H1 (cell line): ENCODE measurements at regions not wholly inside any gene's neighbourhood (a gene's known extent, or its start where the extent isn't known, plus 50 kb on each side); places are given as distances from the start of the nearest gene placed in this dataset.

Experiments used
- CTCF ChIA-PET: fragments of 300-600 bp; sonication (Branson Sonifier 250); formaldehyde crosslinking; loops from one replicate; lab custom pipeline; 2021; ENCODE audit not compliant: partially characterized antibody; lab: Charles Lee
- POLR2A ChIA-PET: fragments of 300-600 bp; sonication (Branson Sonifier 250); formaldehyde crosslinking; loops from one replicate; lab custom pipeline; 2021; ENCODE audit warnings: inconsistent platforms; ENCODE audit not compliant: partially characterized antibody; lab: Charles Lee
- DNase-seq, 2 experiments: peaks; one replicate each; pipeline versions ENCODE4 v3.0.0 to v3.0.0-alpha.2; 2010 to 2022; ENCODE audit warnings: low spot score in 2 of 2, low read depth in 1 of 2, mixed read lengths in 1 of 2
- FAIRE-seq: peaks from 2 replicates; lab custom pipeline; 2011; peaks lifted over from hg19 to GRCh38; lab: Jason Lieb, UNC
- H2AFZ ChIP-seq: 2 replicates; pipeline ENCODE4 v1.8.1; 2012; ENCODE audit warnings: low read length, inconsistent platforms
- H2AK5ac ChIP-seq: 2 replicates; pipeline ENCODE4 v1.6.1; 2013; ENCODE audit warnings: low read depth, low read length
- H2BK120ac ChIP-seq: replicated peaks from 2 replicates; pipeline ENCODE3; 2013; ENCODE audit warnings: low read depth, low read length, inconsistent platforms
- H2BK12ac ChIP-seq: 2 replicates; pipeline ENCODE4 v1.6.1; 2013; ENCODE audit warnings: low read depth, low read length
- H2BK15ac ChIP-seq: 2 replicates; pipeline ENCODE4 v1.6.1; 2013; ENCODE audit warnings: low read length
- H2BK20ac ChIP-seq: 2 replicates; pipeline ENCODE4 v1.6.1; 2013; ENCODE audit warnings: low read length
- H2BK5ac ChIP-seq: 2 replicates; pipeline ENCODE4 v1.6.1; 2013; ENCODE audit warnings: low read depth, low read length
- H3K14ac ChIP-seq: 2 replicates; pipeline ENCODE4 v1.6.1; 2013; ENCODE audit warnings: inconsistent platforms; ENCODE audit not compliant: insufficient read length
- H3K18ac ChIP-seq: 2 replicates; pipeline ENCODE4 v1.6.1; 2013; ENCODE audit warnings: low read length; ENCODE audit errors: extremely low read depth
- H3K23ac ChIP-seq: 2 replicates; pipeline ENCODE4 v1.6.1; 2013; ENCODE audit warnings: inconsistent platforms; ENCODE audit not compliant: insufficient read length
- H3K23me2 ChIP-seq: 2 replicates; pipeline ENCODE4 v1.6.1; 2013; ENCODE audit warnings: low read depth, low read length
- H3K27ac ChIP-seq: 2 replicates; pipeline ENCODE4 v1.6.1; 2011; ENCODE audit warnings: low read depth, low read length, inconsistent platforms
- H3K27me3 ChIP-seq, 4 experiments: replicated peaks in 1 of 4; 1 replicate in 1 of 4; 2 replicates in 3 of 4; pipeline versions ENCODE4 v1.6.1 to v1.8.1; 2011 to 2013; ENCODE audit warnings: low read length in 3 of 4, mild to moderate bottlenecking in 3 of 4, inconsistent platforms in 2 of 4, mixed read lengths in 2 of 4, moderate library complexity in 1 of 4; ENCODE audit not compliant: control insufficient read depth in 3 of 4, insufficient read depth in 3 of 4; ENCODE audit errors: extremely low read depth in 1 of 4
- H3K36me3 ChIP-seq, 4 experiments: 2 replicates each; pipeline versions ENCODE4 v1.6.1 to v1.8.1; 2011 to 2013; ENCODE audit warnings: mild to moderate bottlenecking in 4 of 4, low read length in 3 of 4, moderate library complexity in 2 of 4, control low read depth in 1 of 4, inconsistent platforms in 1 of 4; ENCODE audit not compliant: insufficient read depth in 4 of 4, control insufficient read depth in 2 of 4
- H3K4ac ChIP-seq: replicated peaks from 2 replicates; pipeline ENCODE3; 2013; ENCODE audit warnings: low read length, low read depth, mixed read lengths, inconsistent platforms; ENCODE audit not compliant: insufficient read length
- H3K4me1 ChIP-seq, 4 experiments: replicated peaks in 1 of 4; 1 replicate in 1 of 4; 2 replicates in 3 of 4; pipeline versions ENCODE4 v1.6.1 to v1.8.1; 2011 to 2013; ENCODE audit warnings: low read length in 3 of 4, inconsistent platforms in 2 of 4, mixed read lengths in 1 of 4; ENCODE audit not compliant: insufficient read depth in 4 of 4, control insufficient read depth in 3 of 4
- H3K4me2 ChIP-seq, 2 experiments: 2 replicates each; pipeline versions ENCODE4 v1.6.1 to v1.8.1; 2011 to 2013; ENCODE audit warnings: low read depth in 2 of 2, low read length in 2 of 2, control low read depth in 1 of 2, inconsistent platforms in 1 of 2, mild to moderate bottlenecking in 1 of 2; ENCODE audit not compliant: insufficient read depth in 1 of 2
- H3K4me3 ChIP-seq, 4 experiments: fragments of 200-600, 300-600 bp in 1 of 4; sonication (generic), shearing (Covaris generic), sonication (Bioruptor Twin) in 1 of 4; 2 replicates each; pipeline versions ENCODE4 v1.5.1 to v1.8.1; 2011 to 2016; ENCODE audit warnings: low read length in 4 of 4, low read depth in 3 of 4, control low read depth in 2 of 4, inconsistent platforms in 2 of 4, mild to moderate bottlenecking in 2 of 4, mixed read lengths in 1 of 4, moderate library complexity in 1 of 4; ENCODE audit not compliant: insufficient read depth in 2 of 4; ENCODE audit errors: extremely low read depth in 1 of 4
- H3K56ac ChIP-seq: replicated peaks from 2 replicates; pipeline ENCODE3; 2013; ENCODE audit warnings: low read depth, mild to moderate bottlenecking, mixed read lengths, low read length, inconsistent platforms; ENCODE audit not compliant: insufficient read length
- H3K79me1 ChIP-seq: 2 replicates; pipeline ENCODE4 v1.6.1; 2013; ENCODE audit warnings: low read depth, low read length, control low read depth
- H3K79me2 ChIP-seq, 2 experiments: 2 replicates each; pipeline versions ENCODE4 v1.6.1 to v1.8.1; 2012 to 2013; ENCODE audit warnings: low read length in 2 of 2, mild to moderate bottlenecking in 2 of 2, inconsistent platforms in 1 of 2; ENCODE audit not compliant: insufficient read depth in 2 of 2, control insufficient read depth in 1 of 2
- H3K9ac ChIP-seq, 4 experiments: replicated peaks in 1 of 4; 1 replicate in 1 of 4; 2 replicates in 3 of 4; pipeline versions ENCODE4 v1.6.1 to v1.8.1; 2011 to 2013; ENCODE audit warnings: low read depth in 3 of 4, low read length in 3 of 4, control low read depth in 2 of 4, mild to moderate bottlenecking in 2 of 4, moderate library complexity in 2 of 4, inconsistent platforms in 1 of 4; ENCODE audit errors: extremely low read depth in 1 of 4
- H3K9me3 ChIP-seq, 2 experiments: 2 replicates each; pipeline versions ENCODE4 v1.6.1 to v1.8.1; 2012 to 2013; ENCODE audit warnings: mild to moderate bottlenecking in 2 of 2, moderate library complexity in 2 of 2, control low read depth in 1 of 2, inconsistent platforms in 1 of 2, low read depth in 1 of 2, low read length in 1 of 2, mixed read lengths in 1 of 2; ENCODE audit not compliant: insufficient read depth in 2 of 2
- H4K20me1 ChIP-seq, 2 experiments: replicated peaks in 1 of 2; 2 replicates each; pipeline versions ENCODE3 to v1.8.1; 2011 to 2013; ENCODE audit warnings: inconsistent platforms in 2 of 2, low read length in 2 of 2, mild to moderate bottlenecking in 1 of 2; ENCODE audit not compliant: insufficient read depth in 2 of 2, control insufficient read depth in 1 of 2
- H4K5ac ChIP-seq: 2 replicates; pipeline ENCODE4 v1.6.1; 2013; ENCODE audit warnings: low read length, low read depth, mixed read lengths, inconsistent platforms; ENCODE audit not compliant: insufficient read length
- H4K8ac ChIP-seq: 2 replicates; pipeline ENCODE4 v1.8.0; 2013; ENCODE audit warnings: mild to moderate bottlenecking, moderate library complexity, low read length, inconsistent platforms; ENCODE audit not compliant: insufficient read depth; ENCODE audit errors: extremely low read depth
- H4K91ac ChIP-seq: replicated peaks from 2 replicates; pipeline ENCODE3; 2013; ENCODE audit warnings: low read length, mixed read lengths, inconsistent platforms; ENCODE audit not compliant: insufficient read length
- CHD1 ChIP-seq: IDR thresholded peaks from 2 replicates; pipeline ENCODE4 v1.6.1; 2012; ENCODE audit warnings: low read depth, low read length, improper control_type of control experiment
- HDAC2 ChIP-seq, 2 experiments: fragments of 300-600 bp in 1 of 2; sonication (generic) in 1 of 2; IDR thresholded peaks; 2 replicates each; pipeline ENCODE4 v1.6.1; 2011 to 2012; ENCODE audit warnings: low read depth in 2 of 2, low read length in 2 of 2, mild to moderate bottlenecking in 2 of 2, moderate library complexity in 2 of 2, borderline replicate concordance in 1 of 2, inconsistent platforms in 1 of 2
- HDAC6 ChIP-seq: IDR thresholded peaks from one replicate; pipeline ENCODE4 v1.7.1; 2012; ENCODE audit warnings: low read depth, mild to moderate bottlenecking, inconsistent platforms, low read length, moderate library complexity
- WGBS, 2 experiments: shearing (Covaris generic) in 1 of 2; methylation state at CpG; one replicate each; pipeline versions ENCODE4 v1.1.6 to v1.1.7; 2013 to 2015; ENCODE audit warnings: low lambda C conversion rate in 2 of 2, mixed read lengths in 2 of 2, inconsistent platforms in 1 of 2, low coverage in 1 of 2, missing lambda C conversion rate in 1 of 2; ENCODE audit not compliant: insufficient replicate concordance in 2 of 2, insufficient coverage in 1 of 2, insufficient read length in 1 of 2; ENCODE audit errors: extremely low coverage in 1 of 2, missing lambda C conversion rate in 1 of 2; 5-methylcytosine and 5-hydroxymethylcytosine counted together

GRCh38 chr16:59634004-59634579, 900.0 kb upstream of the GOT2 start:
- Histone ChIP-seq H4K20me1 (no peaks in the 10 kb centered on the region), H3K23ac (no peak overlapping the region), H4K91ac (no peak overlapping the region), H3K9ac (no peak overlapping the region), H4K8ac (no peak overlapping the region), H3K27ac (no peak overlapping the region), H2BK15ac (no peak overlapping the region), H3K18ac (no peak overlapping the region), H2AK5ac (no peak overlapping the region), H2BK5ac (no peak overlapping the region), H3K9me3 (no peaks in the 10 kb centered on the region), H2BK20ac (no peak overlapping the region), H3K4me1 (no peaks in the 10 kb centered on the region), H3K79me1 (no peaks in the 10 kb centered on the region), H2BK120ac (no peak overlapping the region), H3K4me3 (no peak overlapping the region), H3K4me2 (no peak overlapping the region), H3K79me2 (no peaks in the 10 kb centered on the region), H2AFZ (peak overlapping the region; percentile 51; the same call in 1 of the 2 replicates), H3K36me3 (no peaks in the 10 kb centered on the region), H3K4ac (no peak overlapping the region), H3K56ac (no peak overlapping the region), H3K27me3 (no peaks in the 10 kb centered on the region), H2BK12ac (no peak overlapping the region), H3K14ac (no peak overlapping the region), H3K23me2 (no peaks in the 10 kb centered on the region), H4K5ac (no peak overlapping the region)
- no peak for DNase-seq
- FAIRE-seq = no peak
- 81% methylated on average over 4 of the region's 4 CpGs; no CpG with 5 or more reads in 1 of the 2 experiments for WGBS, 2 experiments
- CTCF ChIA-PET = interaction anchor here (0.6 to 1.9 kb wide), 3 partner anchors 8 to 160 kb away, joined by 3 to 5 read pairs (median 4); no protein-coding TSS in a partner anchor
- POLR2A ChIA-PET = no interaction called here
- no peak for TF ChIP-seq CHD1
- TF ChIP-seq HDAC6 = no peak
- TF ChIP-seq HDAC2 (IDR thresholded peaks at IDR 0.05; ENCODE audit: borderline replicate concordance in 1 of 2, low read depth in 2 of 2, low read length in 2 of 2) = no peak
